H1 (cell line): ENCODE measurements at regions not wholly inside any gene's neighbourhood (a gene's known extent, or its start where the extent isn't known, plus 50 kb on each side); places are given as distances from the start of the nearest gene placed in this dataset.

Experiments
- CTCF ChIA-PET: fragments of 300-600 bp; sonication (Branson Sonifier 250); formaldehyde crosslinking; loops from one replicate; lab custom pipeline; 2021; ENCODE audit not compliant: partially characterized antibody; lab: Charles Lee
- POLR2A ChIA-PET: fragments of 300-600 bp; sonication (Branson Sonifier 250); formaldehyde crosslinking; loops from one replicate; lab custom pipeline; 2021; ENCODE audit warnings: inconsistent platforms; ENCODE audit not compliant: partially characterized antibody; lab: Charles Lee
- DNase-seq, 2 experiments: peaks; one replicate each; pipeline versions ENCODE4 v3.0.0 to v3.0.0-alpha.2; 2010 to 2022; ENCODE audit warnings: low spot score in 2 of 2, low read depth in 1 of 2, mixed read lengths in 1 of 2
- FAIRE-seq: peaks from 2 replicates; lab custom pipeline; 2011; peaks lifted over from hg19 to GRCh38; lab: Jason Lieb, UNC
- H2AFZ ChIP-seq: 2 replicates; pipeline ENCODE4 v1.8.1; 2012; ENCODE audit warnings: low read length, inconsistent platforms
- H2AK5ac ChIP-seq: 2 replicates; pipeline ENCODE4 v1.6.1; 2013; ENCODE audit warnings: low read depth, low read length
- H2BK120ac ChIP-seq: replicated peaks from 2 replicates; pipeline ENCODE3; 2013; ENCODE audit warnings: low read depth, low read length, inconsistent platforms
- H2BK12ac ChIP-seq: 2 replicates; pipeline ENCODE4 v1.6.1; 2013; ENCODE audit warnings: low read depth, low read length
- H2BK15ac ChIP-seq: 2 replicates; pipeline ENCODE4 v1.6.1; 2013; ENCODE audit warnings: low read length
- H2BK20ac ChIP-seq: 2 replicates; pipeline ENCODE4 v1.6.1; 2013; ENCODE audit warnings: low read length
- H2BK5ac ChIP-seq: 2 replicates; pipeline ENCODE4 v1.6.1; 2013; ENCODE audit warnings: low read depth, low read length
- H3K14ac ChIP-seq: 2 replicates; pipeline ENCODE4 v1.6.1; 2013; ENCODE audit warnings: inconsistent platforms; ENCODE audit not compliant: insufficient read length
- H3K18ac ChIP-seq: 2 replicates; pipeline ENCODE4 v1.6.1; 2013; ENCODE audit warnings: low read length; ENCODE audit errors: extremely low read depth
- H3K23ac ChIP-seq: 2 replicates; pipeline ENCODE4 v1.6.1; 2013; ENCODE audit warnings: inconsistent platforms; ENCODE audit not compliant: insufficient read length
- H3K23me2 ChIP-seq: 2 replicates; pipeline ENCODE4 v1.6.1; 2013; ENCODE audit warnings: low read depth, low read length
- H3K27ac ChIP-seq: 2 replicates; pipeline ENCODE4 v1.6.1; 2011; ENCODE audit warnings: low read depth, low read length, inconsistent platforms
- H3K27me3 ChIP-seq, 4 experiments: replicated peaks in 1 of 4; 1 replicate in 1 of 4; 2 replicates in 3 of 4; pipeline versions ENCODE4 v1.6.1 to v1.8.1; 2011 to 2013; ENCODE audit warnings: low read length in 3 of 4, mild to moderate bottlenecking in 3 of 4, inconsistent platforms in 2 of 4, mixed read lengths in 2 of 4, moderate library complexity in 1 of 4; ENCODE audit not compliant: control insufficient read depth in 3 of 4, insufficient read depth in 3 of 4; ENCODE audit errors: extremely low read depth in 1 of 4
- H3K36me3 ChIP-seq, 4 experiments: 2 replicates each; pipeline versions ENCODE4 v1.6.1 to v1.8.1; 2011 to 2013; ENCODE audit warnings: mild to moderate bottlenecking in 4 of 4, low read length in 3 of 4, moderate library complexity in 2 of 4, control low read depth in 1 of 4, inconsistent platforms in 1 of 4; ENCODE audit not compliant: insufficient read depth in 4 of 4, control insufficient read depth in 2 of 4
- H3K4ac ChIP-seq: replicated peaks from 2 replicates; pipeline ENCODE3; 2013; ENCODE audit warnings: low read length, low read depth, mixed read lengths, inconsistent platforms; ENCODE audit not compliant: insufficient read length
- H3K4me1 ChIP-seq, 4 experiments: replicated peaks in 1 of 4; 1 replicate in 1 of 4; 2 replicates in 3 of 4; pipeline versions ENCODE4 v1.6.1 to v1.8.1; 2011 to 2013; ENCODE audit warnings: low read length in 3 of 4, inconsistent platforms in 2 of 4, mixed read lengths in 1 of 4; ENCODE audit not compliant: insufficient read depth in 4 of 4, control insufficient read depth in 3 of 4
- H3K4me2 ChIP-seq, 2 experiments: 2 replicates each; pipeline versions ENCODE4 v1.6.1 to v1.8.1; 2011 to 2013; ENCODE audit warnings: low read depth in 2 of 2, low read length in 2 of 2, control low read depth in 1 of 2, inconsistent platforms in 1 of 2, mild to moderate bottlenecking in 1 of 2; ENCODE audit not compliant: insufficient read depth in 1 of 2
- H3K4me3 ChIP-seq, 4 experiments: fragments of 200-600, 300-600 bp in 1 of 4; sonication (generic), shearing (Covaris generic), sonication (Bioruptor Twin) in 1 of 4; 2 replicates each; pipeline versions ENCODE4 v1.5.1 to v1.8.1; 2011 to 2016; ENCODE audit warnings: low read length in 4 of 4, low read depth in 3 of 4, control low read depth in 2 of 4, inconsistent platforms in 2 of 4, mild to moderate bottlenecking in 2 of 4, mixed read lengths in 1 of 4, moderate library complexity in 1 of 4; ENCODE audit not compliant: insufficient read depth in 2 of 4; ENCODE audit errors: extremely low read depth in 1 of 4
- H3K56ac ChIP-seq: replicated peaks from 2 replicates; pipeline ENCODE3; 2013; ENCODE audit warnings: low read depth, mild to moderate bottlenecking, mixed read lengths, low read length, inconsistent platforms; ENCODE audit not compliant: insufficient read length
- H3K79me1 ChIP-seq: 2 replicates; pipeline ENCODE4 v1.6.1; 2013; ENCODE audit warnings: low read depth, low read length, control low read depth
- H3K79me2 ChIP-seq, 2 experiments: 2 replicates each; pipeline versions ENCODE4 v1.6.1 to v1.8.1; 2012 to 2013; ENCODE audit warnings: low read length in 2 of 2, mild to moderate bottlenecking in 2 of 2, inconsistent platforms in 1 of 2; ENCODE audit not compliant: insufficient read depth in 2 of 2, control insufficient read depth in 1 of 2
- H3K9ac ChIP-seq, 4 experiments: replicated peaks in 1 of 4; 1 replicate in 1 of 4; 2 replicates in 3 of 4; pipeline versions ENCODE4 v1.6.1 to v1.8.1; 2011 to 2013; ENCODE audit warnings: low read depth in 3 of 4, low read length in 3 of 4, control low read depth in 2 of 4, mild to moderate bottlenecking in 2 of 4, moderate library complexity in 2 of 4, inconsistent platforms in 1 of 4; ENCODE audit errors: extremely low read depth in 1 of 4
- H3K9me3 ChIP-seq, 2 experiments: 2 replicates each; pipeline versions ENCODE4 v1.6.1 to v1.8.1; 2012 to 2013; ENCODE audit warnings: mild to moderate bottlenecking in 2 of 2, moderate library complexity in 2 of 2, control low read depth in 1 of 2, inconsistent platforms in 1 of 2, low read depth in 1 of 2, low read length in 1 of 2, mixed read lengths in 1 of 2; ENCODE audit not compliant: insufficient read depth in 2 of 2
- H4K20me1 ChIP-seq, 2 experiments: replicated peaks in 1 of 2; 2 replicates each; pipeline versions ENCODE3 to v1.8.1; 2011 to 2013; ENCODE audit warnings: inconsistent platforms in 2 of 2, low read length in 2 of 2, mild to moderate bottlenecking in 1 of 2; ENCODE audit not compliant: insufficient read depth in 2 of 2, control insufficient read depth in 1 of 2
- H4K5ac ChIP-seq: 2 replicates; pipeline ENCODE4 v1.6.1; 2013; ENCODE audit warnings: low read length, low read depth, mixed read lengths, inconsistent platforms; ENCODE audit not compliant: insufficient read length
- H4K8ac ChIP-seq: 2 replicates; pipeline ENCODE4 v1.8.0; 2013; ENCODE audit warnings: mild to moderate bottlenecking, moderate library complexity, low read length, inconsistent platforms; ENCODE audit not compliant: insufficient read depth; ENCODE audit errors: extremely low read depth
- H4K91ac ChIP-seq: replicated peaks from 2 replicates; pipeline ENCODE3; 2013; ENCODE audit warnings: low read length, mixed read lengths, inconsistent platforms; ENCODE audit not compliant: insufficient read length
- BCL11A ChIP-seq, 2 experiments: IDR thresholded peaks; one replicate each; pipeline ENCODE4 v1.6.1; 2011; ENCODE audit warnings: low read depth in 2 of 2, low read length in 2 of 2, mild to moderate bottlenecking in 2 of 2
- FOSL1 ChIP-seq: IDR thresholded peaks from 2 replicates; pipeline ENCODE4 v1.6.1; 2011; ENCODE audit warnings: mild to moderate bottlenecking, low read depth, low read length, moderate library complexity; ENCODE audit not compliant: insufficient read depth
- POLR2AphosphoS5 ChIP-seq: IDR thresholded peaks from 2 replicates; pipeline ENCODE4 v1.6.1; 2011; ENCODE audit warnings: low read depth, low read length
- RNF2 ChIP-seq: fragments of 200-900, 300-1000 bp; sonication (generic); IDR thresholded peaks from 2 replicates; pipeline ENCODE4 v1.7.1; 2016; ENCODE audit warnings: borderline replicate concordance, low read depth, mild to moderate bottlenecking, antibody characterized with exemption, low read length; ENCODE audit not compliant: poor library complexity, severe bottlenecking; ENCODE audit errors: missing control alignments
- SP1 ChIP-seq: IDR thresholded peaks from 2 replicates; pipeline ENCODE4 v1.6.1; 2011; ENCODE audit warnings: low read depth, low read length
- SP2 ChIP-seq: IDR thresholded peaks from 2 replicates; pipeline ENCODE4 v1.6.1; 2012; ENCODE audit warnings: mild to moderate bottlenecking, low read length, inconsistent platforms
- TAF7 ChIP-seq: optimal IDR thresholded peaks from 2 replicates; pipeline ENCODE3; 2011; ENCODE audit warnings: low read depth, mild to moderate bottlenecking, inconsistent platforms, low read length, moderate library complexity, borderline replicate concordance
- TCF12 ChIP-seq: IDR thresholded peaks from 2 replicates; pipeline ENCODE4 v1.6.1; 2011; ENCODE audit warnings: low read depth, mild to moderate bottlenecking, low read length
- YY1 ChIP-seq: IDR thresholded peaks from 2 replicates; pipeline ENCODE4 v1.6.1; 2011; ENCODE audit warnings: low read depth, mild to moderate bottlenecking, low read length
- WGBS, 2 experiments: shearing (Covaris generic) in 1 of 2; methylation state at CpG; one replicate each; pipeline versions ENCODE4 v1.1.6 to v1.1.7; 2013 to 2015; ENCODE audit warnings: low lambda C conversion rate in 2 of 2, mixed read lengths in 2 of 2, inconsistent platforms in 1 of 2, low coverage in 1 of 2, missing lambda C conversion rate in 1 of 2; ENCODE audit not compliant: insufficient replicate concordance in 2 of 2, insufficient coverage in 1 of 2, insufficient read length in 1 of 2; ENCODE audit errors: extremely low coverage in 1 of 2, missing lambda C conversion rate in 1 of 2; 5-methylcytosine and 5-hydroxymethylcytosine counted together
- TF ChIP-seq, protein P1 (sequence below), 3 experiments: IDR thresholded peaks; 1 replicate in 2 of 3; 2 replicates in 1 of 3; pipeline versions ENCODE4 v1.5.1 to v1.6.1; 2011; ENCODE audit warnings: low read length in 3 of 3, mild to moderate bottlenecking in 3 of 3, inconsistent platforms in 2 of 3, low read depth in 1 of 3, moderate library complexity in 1 of 3; ENCODE audit not compliant: insufficient read depth in 1 of 3; ENCODE audit errors: control extremely low read depth in 1 of 3
- TF ChIP-seq, protein P2 (sequence below): IDR thresholded peaks from 2 replicates; pipeline ENCODE4 v1.6.1; 2012; ENCODE audit warnings: inconsistent platforms

DNA sequence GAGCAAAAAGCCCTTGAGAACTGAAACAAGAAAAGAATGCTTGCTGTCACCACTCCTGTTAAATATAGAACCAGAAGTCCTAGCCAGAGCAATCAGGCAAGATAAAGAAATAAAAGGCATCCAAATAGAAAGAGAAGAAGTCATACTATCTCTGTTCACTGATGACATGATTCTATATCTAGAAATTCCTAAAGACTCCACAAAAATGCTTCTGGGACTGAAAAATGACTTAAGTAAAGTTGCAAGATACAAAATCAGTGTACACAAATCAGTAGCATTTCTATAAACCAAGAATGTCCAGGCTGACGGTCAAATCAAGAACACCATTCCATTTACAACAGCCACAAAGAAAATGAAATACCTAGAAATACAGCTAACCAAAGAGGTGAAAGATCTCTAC, 552.7 kb upstream of the SLIT2 start:
- H3K4me1 ChIP-seq = no peaks in the 10 kb centered on the region
- H2BK12ac ChIP-seq = no peak overlapping the region
- H2BK15ac ChIP-seq = no peak overlapping the region
- H3K23me2 ChIP-seq = no peaks in the 10 kb centered on the region
- no peaks in the 10 kb centered on the region for H3K27me3 ChIP-seq
- H3K23ac ChIP-seq = no peak overlapping the region
- no peak overlapping the region for H2BK5ac ChIP-seq
- no peak overlapping the region for H3K27ac ChIP-seq
- no peaks in the 10 kb centered on the region for H3K36me3 ChIP-seq
- H4K8ac ChIP-seq = no peak overlapping the region
- no peak overlapping the region for H3K4ac ChIP-seq
- DNase-seq = no peak
- H3K9ac ChIP-seq = no peak overlapping the region
- no peak overlapping the region for H4K5ac ChIP-seq
- H2BK20ac ChIP-seq = no peak overlapping the region
- H4K20me1 ChIP-seq = no peaks in the 10 kb centered on the region
- no peak overlapping the region for H3K4me3 ChIP-seq
- no peak overlapping the region for H2AFZ ChIP-seq
- no peaks in the 10 kb centered on the region for H3K79me1 ChIP-seq
- no peak overlapping the region for H2BK120ac ChIP-seq
- H3K79me2 ChIP-seq = no peaks in the 10 kb centered on the region
- H4K91ac ChIP-seq = no peak overlapping the region
- POLR2A ChIA-PET = no interaction called here
- WGBS, 2 experiments = 100% methylated on average over 1 of the region's 1 CpG; no CpG with 5 or more reads in 1 of the 2 experiments
- CTCF ChIA-PET = no interaction called here
- H3K18ac ChIP-seq = no peak overlapping the region
- no peak overlapping the region for H3K14ac ChIP-seq
- no peak overlapping the region for H2AK5ac ChIP-seq
- no peak overlapping the region for H3K56ac ChIP-seq
- H3K4me2 ChIP-seq = no peak overlapping the region
- H3K9me3 ChIP-seq = no peaks in the 10 kb centered on the region
- no peak for FAIRE-seq
- TF ChIP-seq YY1 (no peak), BCL11A (IDR thresholded peaks at IDR 0.05; ENCODE audit: low read depth in 2 of 2, low read length in 2 of 2) (no peak), SP2 (no peak), TAF7 (no peak), FOSL1 (no peak), SP1 (no peak), RNF2 (no peak), POLR2AphosphoS5 (no peak), TCF12 (no peak)
- TF ChIP-seq, protein P1, sequence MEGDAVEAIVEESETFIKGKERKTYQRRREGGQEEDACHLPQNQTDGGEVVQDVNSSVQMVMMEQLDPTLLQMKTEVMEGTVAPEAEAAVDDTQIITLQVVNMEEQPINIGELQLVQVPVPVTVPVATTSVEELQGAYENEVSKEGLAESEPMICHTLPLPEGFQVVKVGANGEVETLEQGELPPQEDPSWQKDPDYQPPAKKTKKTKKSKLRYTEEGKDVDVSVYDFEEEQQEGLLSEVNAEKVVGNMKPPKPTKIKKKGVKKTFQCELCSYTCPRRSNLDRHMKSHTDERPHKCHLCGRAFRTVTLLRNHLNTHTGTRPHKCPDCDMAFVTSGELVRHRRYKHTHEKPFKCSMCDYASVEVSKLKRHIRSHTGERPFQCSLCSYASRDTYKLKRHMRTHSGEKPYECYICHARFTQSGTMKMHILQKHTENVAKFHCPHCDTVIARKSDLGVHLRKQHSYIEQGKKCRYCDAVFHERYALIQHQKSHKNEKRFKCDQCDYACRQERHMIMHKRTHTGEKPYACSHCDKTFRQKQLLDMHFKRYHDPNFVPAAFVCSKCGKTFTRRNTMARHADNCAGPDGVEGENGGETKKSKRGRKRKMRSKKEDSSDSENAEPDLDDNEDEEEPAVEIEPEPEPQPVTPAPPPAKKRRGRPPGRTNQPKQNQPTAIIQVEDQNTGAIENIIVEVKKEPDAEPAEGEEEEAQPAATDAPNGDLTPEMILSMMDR (IDR thresholded peaks at IDR 0.05; ENCODE audit: control extremely low read depth in 1 of 3, insufficient read depth in 1 of 3, low read depth in 1 of 3, low read length in 3 of 3) = no peak
- TF ChIP-seq, protein P2, sequence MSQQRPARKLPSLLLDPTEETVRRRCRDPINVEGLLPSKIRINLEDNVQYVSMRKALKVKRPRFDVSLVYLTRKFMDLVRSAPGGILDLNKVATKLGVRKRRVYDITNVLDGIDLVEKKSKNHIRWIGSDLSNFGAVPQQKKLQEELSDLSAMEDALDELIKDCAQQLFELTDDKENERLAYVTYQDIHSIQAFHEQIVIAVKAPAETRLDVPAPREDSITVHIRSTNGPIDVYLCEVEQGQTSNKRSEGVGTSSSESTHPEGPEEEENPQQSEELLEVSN = no peak
